Right lung (tissue), 2 donors: ENCODE measurements at regions not wholly inside any gene's neighbourhood (a gene's known extent, or its start where the extent isn't known, plus 50 kb on each side); places are given as distances from the start of the nearest gene placed in this dataset.
A peak's percentile ranks its signal among the peaks of the same experiment; 100 is the strongest.
"Not testable (repeated sequence)": the region's sequence is repeated elsewhere in the genome, so short reads cannot be mapped to it uniquely, and the experiment has no call there.

Source experiments
- DNase-seq, 2 donors: peaks; one replicate each; pipeline ENCODE4 v3.0.0-alpha.2; 2013

DNA sequence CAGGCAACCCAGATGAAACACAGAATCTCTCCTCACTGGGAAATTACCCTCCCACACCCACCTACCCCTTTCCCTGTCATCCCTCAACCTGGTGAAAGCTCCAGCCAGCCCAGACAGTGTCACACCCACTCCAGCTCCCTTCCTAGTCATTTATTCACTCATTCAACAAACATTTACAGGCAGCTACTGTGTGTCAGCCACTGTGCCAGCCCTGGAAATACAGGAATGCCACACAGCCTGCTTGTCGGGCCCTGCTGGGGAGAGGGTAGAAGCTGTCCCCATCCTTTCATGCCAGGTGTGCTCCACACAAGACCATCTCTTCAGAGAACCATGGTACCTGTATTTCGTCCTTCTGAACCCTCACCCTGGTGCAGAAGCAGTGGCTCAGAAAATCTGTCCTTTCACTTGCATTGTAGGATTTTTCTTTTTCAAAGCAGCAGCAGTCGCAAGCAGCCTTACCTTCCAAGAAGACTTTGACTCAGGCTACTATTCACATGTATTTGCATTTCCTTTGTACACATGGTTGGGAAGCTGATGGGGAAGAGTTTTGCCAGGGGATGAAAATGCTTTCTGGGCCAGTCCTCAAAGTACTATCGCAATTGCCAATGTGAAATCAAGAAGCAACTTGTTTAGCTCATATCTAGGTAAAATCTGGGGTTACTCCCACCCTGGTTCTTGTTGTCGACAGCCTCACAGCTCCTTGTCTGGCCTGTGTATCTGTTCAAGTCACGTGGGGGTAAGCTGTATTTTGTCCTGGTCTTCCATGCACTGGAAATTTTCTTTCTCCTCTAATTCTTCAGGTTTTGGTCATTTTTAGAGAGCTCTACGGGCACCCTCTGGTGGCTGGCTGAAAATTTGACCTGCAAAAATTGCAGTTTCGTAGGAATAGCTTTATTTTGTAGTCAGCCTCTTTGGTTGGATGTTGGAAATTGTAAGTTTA is 147.4 kb upstream of the EGLN3 start:
- DNase-seq = peak; percentile 20 to 37

DNA sequence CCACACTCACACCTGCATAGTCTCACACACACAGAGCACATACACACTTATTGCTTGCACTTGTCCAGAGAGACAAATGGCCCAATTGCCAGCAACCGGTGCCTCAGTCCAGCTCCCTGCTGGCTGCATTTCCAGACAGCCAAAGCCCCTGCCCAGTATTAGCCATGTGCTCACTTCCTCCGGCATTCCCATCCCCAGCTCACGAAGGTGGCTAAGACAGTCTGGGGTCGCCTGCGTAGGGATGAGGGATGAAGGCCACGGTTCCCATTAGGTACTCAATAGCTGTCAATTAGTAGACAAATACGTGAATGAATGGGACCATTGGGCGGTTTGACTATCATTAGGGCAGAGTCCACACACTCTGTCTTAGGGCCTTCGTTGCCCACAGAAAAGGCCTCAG is 146.8 kb upstream of the EGLN3 start:
- DNase-seq = no peak

DNA sequence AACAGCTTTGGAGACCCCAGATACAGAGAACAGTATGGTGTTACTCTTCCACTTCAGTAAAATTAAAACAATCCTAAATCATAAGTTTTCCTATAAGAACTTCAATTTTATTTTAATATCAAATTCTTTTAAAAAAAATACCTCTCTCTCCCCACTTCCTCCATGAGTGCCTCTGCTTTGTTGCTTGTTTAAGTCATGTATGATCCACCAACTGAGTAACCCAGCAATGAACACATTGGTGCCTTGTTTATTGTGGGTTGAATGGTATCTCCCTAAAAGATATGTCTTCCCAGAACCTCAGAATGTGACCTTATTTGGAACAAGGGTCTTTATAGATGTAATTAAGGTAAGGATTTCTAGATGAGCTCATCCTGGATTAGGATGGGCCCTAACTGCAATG is 143.5 kb upstream of the EGLN3 start:
- no peak for DNase-seq

DNA sequence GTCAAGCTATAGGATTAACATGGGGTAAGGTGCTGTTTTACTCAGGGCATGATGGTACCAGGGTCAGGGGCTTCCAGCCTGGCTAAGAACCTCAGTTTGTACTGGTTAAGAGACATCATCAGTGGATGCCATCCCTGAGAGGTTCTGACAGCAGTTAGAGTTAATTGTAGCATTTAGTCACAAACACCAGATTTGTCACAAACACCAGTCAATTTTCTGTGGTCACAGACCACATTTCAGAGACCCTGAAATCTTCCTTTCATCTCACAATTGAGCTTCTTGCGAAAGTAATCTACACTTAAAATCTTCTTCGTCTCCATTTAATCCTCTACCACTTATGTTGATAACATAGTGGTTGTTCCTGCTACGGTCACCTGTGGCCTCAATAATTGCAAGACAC is 143.0 kb upstream of the EGLN3 start:
- DNase-seq = no peak

DNA sequence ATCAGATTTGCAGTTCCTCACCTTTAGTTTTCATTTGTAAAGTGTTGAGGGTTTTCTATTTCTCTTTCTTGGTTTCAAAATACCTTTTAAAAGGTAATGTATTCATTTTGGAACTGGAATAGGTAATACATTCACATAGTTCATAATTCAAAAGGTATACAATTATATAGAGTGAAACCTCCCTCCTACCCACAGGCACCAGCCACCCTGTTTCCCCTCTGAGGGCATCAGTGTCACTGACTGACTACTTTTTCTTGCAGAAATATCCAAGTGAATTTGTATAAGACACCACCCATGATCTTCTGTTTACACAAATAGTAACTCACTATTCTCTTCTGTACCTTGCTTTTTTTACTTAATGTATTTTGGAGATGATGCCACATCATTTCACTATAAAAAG is 139.6 kb upstream of the EGLN3 start:
- DNase-seq = no peak

DNA sequence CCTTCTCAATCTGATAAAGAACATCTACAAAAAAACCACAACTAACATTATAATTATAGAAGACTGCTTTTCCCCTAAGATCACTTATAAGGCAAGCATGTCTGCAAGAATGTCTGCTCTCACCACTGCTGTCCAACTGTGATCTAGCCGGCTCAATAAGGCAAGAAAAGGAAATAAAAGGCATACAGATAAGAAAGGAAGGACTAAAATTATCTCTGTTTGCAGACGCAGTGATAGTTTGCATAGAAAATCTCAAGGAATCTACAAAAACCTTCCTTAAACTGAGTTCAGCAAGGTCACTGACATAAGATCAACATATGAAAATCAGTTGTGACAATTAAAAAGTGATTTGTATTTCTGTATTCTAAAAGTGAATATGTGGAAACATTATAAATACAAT is 138.0 kb upstream of the EGLN3 start:
- DNase-seq = no peak

DNA sequence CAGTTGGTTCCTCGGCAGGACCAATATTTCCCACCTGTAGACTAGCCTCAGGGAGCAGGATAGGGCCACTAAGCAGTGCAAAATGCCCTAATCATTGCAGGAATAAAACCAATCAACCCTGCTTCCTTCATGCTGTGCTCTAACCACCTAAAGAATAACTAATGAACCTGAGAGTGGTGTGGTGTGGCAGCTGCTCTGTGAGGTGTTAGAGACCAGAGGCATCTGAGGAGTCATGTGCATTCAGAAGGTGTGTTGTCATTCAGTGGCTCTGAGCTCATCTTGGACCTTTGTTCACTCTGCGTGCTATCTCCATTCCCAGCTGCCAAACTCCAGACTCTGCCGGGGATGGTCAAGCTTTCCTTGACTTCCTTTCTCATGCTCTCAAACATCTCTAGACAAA is 136.7 kb upstream of the EGLN3 start:
- DNase-seq = no peak

DNA sequence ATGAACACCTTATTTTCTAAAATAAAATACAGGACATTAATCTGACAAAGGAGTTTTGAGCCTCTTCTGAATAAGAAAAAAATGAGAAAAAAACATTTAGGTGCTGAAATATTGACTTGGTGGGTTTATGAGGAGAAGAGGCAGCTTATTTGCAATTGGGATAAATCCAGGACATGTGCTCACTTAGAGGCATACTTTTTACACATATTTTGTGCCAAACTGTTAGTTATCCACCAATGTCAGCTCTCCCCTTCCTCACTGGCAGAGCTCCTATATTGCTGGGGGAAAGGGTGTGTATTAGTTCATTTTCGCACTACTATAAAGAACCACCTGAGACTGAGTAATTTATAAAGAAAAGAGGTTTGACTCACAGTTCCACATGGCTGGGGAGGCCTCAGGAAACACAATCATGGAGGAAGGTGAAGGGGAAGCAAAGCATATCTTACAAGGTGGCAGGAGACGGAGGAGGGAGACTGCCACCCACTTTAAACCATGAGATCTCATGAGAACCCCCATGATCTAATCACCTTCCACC is 135.4 kb upstream of the EGLN3 start:
- no peak for DNase-seq

DNA sequence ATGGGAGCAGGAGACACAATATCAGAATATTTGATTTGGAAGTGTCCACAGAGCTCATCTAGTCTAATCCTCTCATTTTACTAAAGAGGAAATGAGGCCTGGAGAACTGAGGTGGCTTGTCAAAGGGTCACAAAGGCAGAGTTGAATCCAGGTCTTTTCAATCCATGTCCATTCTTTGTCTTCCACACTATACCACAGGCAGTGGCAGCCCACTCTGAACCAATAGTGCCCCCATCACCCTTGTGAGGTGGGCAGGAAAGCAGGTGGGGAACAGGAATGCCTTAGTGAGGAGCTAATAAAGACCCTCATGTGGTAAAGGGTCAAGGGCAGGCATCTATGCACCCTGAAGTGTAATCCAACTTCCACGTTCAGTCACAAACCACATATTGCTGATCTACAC is 134.8 kb upstream of the EGLN3 start:
- no peak for DNase-seq

DNA sequence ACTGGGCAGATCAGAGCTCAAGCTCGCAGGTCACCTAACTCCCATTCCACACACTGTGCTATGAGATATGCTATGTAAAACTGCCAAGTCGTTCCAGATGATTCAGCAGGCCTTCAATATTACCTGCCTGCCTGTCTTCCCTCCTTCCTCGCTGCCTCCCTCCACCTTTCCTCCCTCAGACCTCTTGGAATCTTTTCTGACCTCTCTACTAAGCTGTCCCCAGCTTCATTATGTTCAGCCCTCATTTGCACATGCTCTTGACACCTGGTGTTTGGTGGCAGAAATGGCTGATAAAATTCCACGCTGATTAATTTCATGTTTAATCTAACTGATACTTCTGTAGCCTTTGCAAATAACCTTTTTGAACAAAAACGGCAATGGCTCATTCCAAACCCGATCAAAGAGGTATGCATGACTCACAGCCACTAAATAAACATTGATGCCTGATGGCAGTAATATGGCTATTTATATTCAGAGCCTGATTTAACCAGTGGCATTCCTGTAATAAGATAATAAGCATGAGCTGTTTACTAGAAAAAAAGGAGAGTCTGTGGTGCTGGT is 130.8 kb upstream of the EGLN3 start:
- DNase-seq = no peak

DNA sequence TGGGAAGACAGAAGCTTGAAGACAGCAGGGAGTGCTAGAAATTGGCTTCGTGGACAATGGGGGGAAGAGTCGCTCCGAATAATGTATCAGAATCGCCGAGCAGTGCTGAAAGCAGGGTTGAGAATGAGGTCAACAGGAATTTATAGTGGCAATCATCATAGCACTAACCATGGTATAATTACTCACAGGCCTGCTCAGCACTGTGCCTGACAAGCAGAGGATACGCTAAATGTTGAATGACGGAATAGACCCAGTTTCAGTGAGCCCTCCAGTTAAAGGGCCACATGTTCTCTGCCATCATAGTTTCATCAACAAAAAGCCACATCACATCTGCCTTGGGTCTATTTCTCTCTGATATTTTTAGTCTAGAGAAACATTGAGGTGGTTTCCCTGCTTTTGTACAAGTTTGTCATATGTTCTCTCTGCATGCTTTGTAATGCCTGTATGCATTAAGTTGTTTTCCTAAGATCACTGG is 130.3 kb upstream of the EGLN3 start:
- no peak for DNase-seq

DNA sequence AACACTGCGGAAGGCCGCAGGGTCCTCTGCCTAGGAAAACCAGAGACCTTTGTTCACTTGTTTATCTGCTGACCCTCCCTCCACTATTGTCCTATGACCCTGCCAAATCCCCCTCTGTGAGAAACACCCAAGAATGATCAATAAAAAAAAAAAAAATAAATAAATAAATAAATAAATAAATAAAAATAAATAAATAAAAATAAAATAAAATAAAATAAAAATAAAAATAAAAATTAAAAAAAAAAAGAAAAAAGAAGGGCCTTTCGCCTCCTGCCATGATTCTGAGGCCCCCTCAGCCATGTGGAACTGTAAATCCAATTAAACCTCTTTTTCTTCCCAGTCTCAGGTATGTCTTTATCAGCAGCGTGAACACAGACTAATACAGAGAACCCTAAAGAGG is 128.8 kb upstream of the EGLN3 start:
- DNase-seq = not testable (repeated sequence)

DNA sequence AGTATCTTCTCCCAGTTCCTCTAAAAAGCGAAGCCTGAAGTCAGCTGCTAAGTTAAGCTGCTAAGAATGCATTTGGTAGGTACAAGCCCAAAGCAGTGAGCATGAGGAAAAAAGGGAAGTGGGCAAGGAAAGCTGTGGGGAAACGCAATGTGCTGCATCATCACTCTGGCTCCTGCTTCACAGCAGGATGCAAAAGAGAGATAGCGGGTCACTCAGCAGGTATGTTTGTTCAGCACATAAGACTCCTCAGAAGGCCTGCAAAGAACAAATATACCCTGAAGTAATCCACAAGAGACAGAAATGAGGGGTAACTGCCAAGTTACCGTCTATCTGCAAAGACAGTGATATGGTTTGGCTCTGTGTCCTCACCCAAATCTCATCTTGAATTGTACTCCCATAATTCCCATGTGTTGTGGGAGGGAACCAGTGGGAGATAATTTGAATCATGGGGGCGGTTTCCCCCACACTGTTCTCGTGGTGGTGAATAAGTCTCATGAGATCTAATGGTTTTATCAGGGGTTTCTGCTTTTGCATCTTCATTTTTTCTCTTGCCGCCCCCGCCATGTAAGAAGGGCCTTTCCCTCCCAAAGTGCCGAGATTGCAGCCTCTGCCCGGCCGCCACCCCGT is 127.4 kb upstream of the EGLN3 start:
- no peak for DNase-seq

DNA sequence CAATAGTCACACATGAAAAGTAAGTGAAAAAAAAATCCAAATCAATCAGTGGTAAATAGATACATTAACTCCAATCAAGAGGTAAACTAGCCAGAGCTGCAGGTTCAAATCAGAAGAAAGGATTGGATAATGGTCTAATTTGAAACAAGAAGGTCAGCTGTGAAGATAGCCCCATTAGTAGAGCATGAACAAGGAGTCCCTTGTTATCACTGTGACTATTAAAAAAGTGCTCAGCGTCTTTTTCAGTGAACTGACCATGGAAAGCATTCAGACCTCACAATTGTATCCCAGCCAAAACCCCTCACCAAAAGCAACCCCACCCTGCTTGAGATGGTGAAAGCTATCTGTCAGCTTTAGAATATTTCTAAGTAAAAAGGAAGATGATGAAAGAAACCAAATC is 125.0 kb upstream of the EGLN3 start:
- DNase-seq = no peak

DNA sequence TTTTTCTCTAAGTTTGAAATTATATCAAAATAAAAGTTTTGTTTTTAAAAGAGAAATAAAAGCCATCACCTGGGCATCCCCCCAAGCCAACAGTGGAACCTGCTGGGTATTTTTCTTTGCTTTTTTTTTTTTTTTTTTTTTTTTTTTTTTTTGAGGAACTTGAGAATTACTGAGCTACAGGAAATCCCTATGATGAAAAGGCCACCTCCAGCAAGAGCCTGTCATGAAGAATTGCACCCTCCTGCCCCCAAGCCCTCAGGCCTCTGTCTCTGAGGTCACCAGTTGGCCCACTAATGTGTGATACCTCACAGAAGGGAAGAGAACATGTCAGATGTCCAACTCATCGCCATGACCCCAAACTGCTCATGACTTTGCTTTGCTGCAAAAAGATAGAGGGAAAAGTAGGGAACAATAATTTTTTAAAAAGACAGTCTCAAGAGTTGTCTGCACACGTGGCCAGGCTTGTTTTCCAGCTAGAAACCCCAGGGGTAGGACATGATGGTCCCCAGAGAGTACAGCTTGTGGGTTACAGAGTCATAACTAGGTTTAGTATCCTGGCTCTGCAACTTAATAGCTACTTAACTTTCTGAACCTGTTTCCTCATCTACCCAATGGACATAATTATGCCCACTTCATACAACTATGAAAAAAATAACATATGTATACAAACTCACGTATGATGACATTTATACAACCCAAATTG is 124.3 kb upstream of the EGLN3 start:
- DNase-seq = no peak

DNA sequence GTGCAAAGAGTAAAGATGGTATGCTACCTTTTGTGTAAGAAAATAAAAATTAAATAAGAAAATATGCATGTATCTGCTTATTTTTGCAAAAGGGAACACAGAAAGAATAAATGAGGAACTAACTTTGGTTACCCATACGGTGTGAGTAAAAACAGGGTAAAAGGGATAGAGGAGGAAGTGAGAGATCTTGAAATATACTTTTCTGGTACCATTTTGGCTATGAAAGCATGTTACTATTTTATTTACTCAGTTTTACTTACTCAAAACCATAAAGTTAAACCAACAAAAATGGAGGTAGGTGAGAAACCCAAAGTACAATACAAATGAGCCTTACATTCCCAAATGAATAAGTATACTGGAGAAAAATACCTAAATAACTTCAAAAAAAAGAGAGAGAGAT is 122.0 kb upstream of the EGLN3 start:
- no peak for DNase-seq

DNA sequence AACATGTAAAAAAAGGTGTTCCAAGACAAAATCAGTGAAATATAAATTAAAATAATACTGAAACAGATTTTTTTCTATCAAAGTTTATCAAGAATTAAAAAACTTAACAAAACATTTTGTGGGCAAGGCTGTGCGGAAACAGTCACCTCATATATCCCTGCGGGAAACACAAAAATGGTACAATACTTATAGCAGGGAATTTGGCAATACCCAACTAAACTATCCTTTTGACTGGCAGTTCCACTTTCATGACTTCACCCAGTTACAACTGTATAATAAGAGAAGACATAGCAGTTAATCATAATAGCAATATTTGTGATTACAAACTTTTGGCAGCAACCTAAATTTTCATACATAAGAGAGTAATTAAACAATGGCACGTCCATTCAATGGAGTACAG is 121.5 kb upstream of the EGLN3 start:
- DNase-seq = no peak

DNA sequence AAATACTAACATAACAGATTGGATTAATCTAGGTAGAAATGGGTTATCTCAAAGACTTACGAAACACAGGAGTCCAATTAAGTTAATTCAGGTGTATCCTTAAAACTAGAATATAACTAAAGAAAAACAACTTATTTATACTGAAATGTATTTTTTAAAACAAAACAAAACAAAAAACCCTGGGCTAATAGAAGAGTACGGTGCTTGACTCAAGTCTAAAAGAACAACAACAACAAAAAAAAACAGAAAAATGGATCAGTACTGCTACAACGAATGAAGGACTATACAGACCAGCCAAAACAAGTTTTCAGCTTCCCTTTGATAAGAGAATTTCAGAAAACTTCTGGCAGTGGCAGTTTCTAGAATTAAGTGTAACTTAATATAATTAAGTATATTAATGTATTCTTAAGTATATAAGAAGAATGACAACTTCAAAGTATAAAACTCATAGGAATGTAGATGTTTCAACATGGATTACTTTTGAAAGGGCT is 120.1 kb upstream of the EGLN3 start:
- DNase-seq = no peak

DNA sequence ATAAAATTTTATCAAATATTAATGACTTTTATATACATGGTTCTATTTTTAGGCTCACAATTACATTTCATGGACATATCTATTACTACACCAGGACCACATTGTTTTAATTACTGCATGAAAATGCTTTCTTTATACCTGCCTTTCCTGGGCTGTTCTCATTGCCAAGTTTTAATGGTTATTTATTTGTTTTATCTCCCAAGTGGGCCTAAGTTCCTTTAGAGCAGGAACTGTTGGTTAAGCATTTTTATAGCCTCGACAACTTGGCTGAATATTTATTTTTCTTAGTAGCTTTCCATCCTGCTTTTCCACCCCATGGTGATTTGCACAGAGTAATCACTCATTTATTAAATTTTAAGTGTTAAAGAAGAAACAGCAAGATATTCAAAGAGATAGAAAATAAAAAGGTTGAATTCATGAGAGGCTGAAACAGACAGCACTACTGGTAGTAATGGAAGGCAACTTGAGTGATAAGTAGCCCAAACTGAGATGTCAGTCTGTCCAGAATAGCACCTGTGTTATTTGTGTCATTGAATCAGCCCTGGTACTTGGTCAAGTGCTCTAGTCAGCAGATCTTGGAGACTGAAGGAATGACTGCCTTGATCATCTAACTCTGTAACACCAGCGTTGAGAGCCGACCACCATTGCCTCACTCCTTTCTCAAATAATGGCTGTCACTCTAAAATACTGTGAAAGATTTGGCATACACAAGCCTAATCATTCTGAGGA is 119.1 kb upstream of the EGLN3 start:
- no peak for DNase-seq

DNA sequence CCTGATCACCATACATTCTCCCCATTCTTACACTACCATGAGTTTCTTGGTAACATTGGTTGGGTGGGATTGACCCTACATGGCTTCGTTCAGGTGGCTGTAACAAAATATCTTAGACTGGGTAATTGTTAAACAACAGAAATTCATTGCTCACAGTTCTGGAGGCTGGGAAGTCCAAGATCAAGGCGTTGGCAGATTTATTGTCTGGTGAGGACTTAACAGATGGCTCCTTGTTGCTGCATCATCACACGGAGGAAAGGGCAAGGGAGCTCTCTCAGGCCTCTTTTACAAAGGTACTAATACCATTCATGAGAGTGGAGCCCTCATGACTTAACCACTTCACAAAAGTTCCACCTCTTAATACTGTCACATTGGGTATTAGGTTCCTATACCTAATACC is 116.7 kb upstream of the EGLN3 start:
- no peak for DNase-seq

DNA sequence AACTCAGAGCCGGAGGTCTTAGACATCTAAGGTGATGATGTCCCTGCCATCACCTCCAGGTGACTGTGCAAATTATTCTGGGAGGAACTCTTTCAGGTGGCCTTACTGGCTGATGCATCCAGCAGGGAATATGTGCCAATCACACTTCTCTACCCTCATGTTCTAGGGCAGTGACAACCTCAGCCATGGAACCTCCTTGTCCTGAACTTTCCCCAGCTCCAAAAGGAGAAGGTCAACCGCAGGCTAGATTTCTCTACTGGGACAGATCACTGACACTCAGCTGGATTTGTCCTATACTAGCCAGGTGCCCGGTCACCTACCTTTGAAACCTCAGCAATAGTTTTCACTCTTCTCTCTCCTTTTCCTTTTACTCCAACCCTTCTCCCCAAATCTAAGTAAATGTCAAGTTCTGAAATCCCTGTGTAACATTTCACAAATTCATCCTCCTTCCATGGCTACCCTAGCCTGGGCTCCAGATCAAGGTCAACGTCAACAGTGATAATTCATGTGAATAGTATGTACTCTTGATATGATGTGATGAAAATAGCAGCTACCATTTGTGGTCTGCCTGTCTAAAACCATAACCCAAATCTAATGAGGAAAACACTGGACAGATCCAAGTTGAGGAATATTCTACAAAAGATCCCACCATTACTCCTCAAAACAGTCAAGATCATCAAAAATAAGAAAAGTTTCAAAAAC is 115.0 kb upstream of the EGLN3 start:
- DNase-seq = no peak
